Eye (tissue), 1 donor: ENCODE measurements at regions not wholly inside any gene's neighbourhood (a gene's known extent, or its start where the extent isn't known, plus 50 kb on each side); places are given as distances from the start of the nearest gene placed in this dataset.
"Not testable (repeated sequence)": the region's sequence is repeated elsewhere in the genome, so short reads cannot be mapped to it uniquely, and the experiment has no call there.

ENCODE experiments used
- DNase-seq: peaks from one replicate; pipeline ENCODE4 v3.0.0-alpha.2; 2015

GRCh38 chr16:21487956-21488355 is 111.4 kb upstream of the METTL9 start:
- not testable (repeated sequence) for DNase-seq

- DNase-seq = not testable (repeated sequence)
Measured at GRCh38 chr16:21499046-21499445, 100.3 kb upstream of the METTL9 start.

GRCh38 chr16:21501223-21501868 is 98.0 kb upstream of the METTL9 start:
- DNase-seq = not testable (repeated sequence)

- DNase-seq = peak; percentile 97
Measured at GRCh38 chr16:21501869-21502667, 97.3 kb upstream of the METTL9 start.

GRCh38 chr16:21503574-21503920 is 95.8 kb upstream of the METTL9 start:
- DNase-seq = peak; percentile 41

- DNase-seq = not testable (repeated sequence)
Measured at GRCh38 chr16:21503941-21504832, 95.2 kb upstream of the METTL9 start.

GRCh38 chr16:21505751-21506520 is 93.4 kb upstream of the METTL9 start:
- not testable (repeated sequence) for DNase-seq

GRCh38 chr16:21506857-21507456 is 92.4 kb upstream of the METTL9 start:
- peak; percentile 18 for DNase-seq

- peak; percentile 11 for DNase-seq
Measured at GRCh38 chr16:21507631-21508305, 91.6 kb upstream of the METTL9 start.

GRCh38 chr16:21508661-21509436 is 90.5 kb upstream of the METTL9 start:
- DNase-seq = peak; percentile 36

- peak; percentile 4 for DNase-seq
Measured at GRCh38 chr16:21509437-21510086, 89.8 kb upstream of the METTL9 start.

GRCh38 chr16:21510869-21511255 is 88.5 kb upstream of the METTL9 start:
- not testable (repeated sequence) for DNase-seq

GRCh38 chr16:21511315-21512210 is 87.8 kb upstream of the METTL9 start:
- peak; percentile 51 for DNase-seq

GRCh38 chr16:21512280-21513192 is 86.8 kb upstream of the METTL9 start:
- DNase-seq = peak; percentile 75

- peak; percentile 61 for DNase-seq
Measured at GRCh38 chr16:21513337-21513741, 86.0 kb upstream of the METTL9 start.

GRCh38 chr16:21513812-21514473 is 85.4 kb upstream of the METTL9 start:
- DNase-seq = peak; percentile 24

- not testable (repeated sequence) for DNase-seq
Measured at GRCh38 chr16:21514474-21514840, 84.9 kb upstream of the METTL9 start.
